ENCODE measurements at regions not wholly inside any gene's neighbourhood (a gene's known extent, or its start where the extent isn't known, plus 50 kb on each side); places are given as distances from the start of the nearest gene placed in this dataset.

DNA sequence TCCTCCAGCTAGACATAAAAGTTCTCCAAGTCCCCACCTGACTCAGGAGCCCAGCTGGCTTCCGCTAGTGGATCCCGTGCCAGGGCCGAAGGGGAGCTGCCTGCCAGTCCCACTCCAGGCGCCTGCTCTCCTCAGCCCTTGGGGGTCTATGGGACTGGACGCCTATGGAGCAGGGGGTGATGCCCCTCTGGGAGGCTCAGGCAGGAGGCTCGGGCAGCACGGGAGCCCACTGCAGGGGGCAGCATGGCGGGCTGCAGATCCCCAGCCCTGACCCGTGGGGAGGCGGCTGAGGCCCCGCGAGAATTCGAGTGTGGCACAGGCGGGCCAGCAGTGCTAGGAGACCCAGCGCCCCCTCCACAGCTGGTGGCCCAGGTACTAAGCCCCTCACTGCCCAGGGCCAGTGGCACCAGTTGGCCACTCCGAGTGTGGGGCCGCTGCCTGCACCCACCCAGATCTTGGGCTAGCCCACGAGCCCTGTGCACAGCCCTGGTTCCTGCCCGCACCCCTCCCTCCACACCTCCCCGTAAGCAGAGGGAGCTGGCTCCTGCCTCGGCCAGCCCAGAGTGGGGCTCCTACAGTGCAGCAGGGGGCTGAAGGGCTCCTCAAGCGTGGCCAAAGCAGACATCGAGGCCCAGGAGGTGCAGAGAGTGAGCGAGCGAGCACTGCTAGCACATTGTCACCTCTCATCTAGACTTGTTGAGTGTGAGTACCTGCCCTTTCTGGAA, 221.3 kb upstream of the NSMCE3 start:
- TF ChIP-seq CTCF (IDR thresholded peaks at IDR 0.05): no peak
- ATAC-seq (ENCODE audit: low FRiP score) (no peak), DNase-seq (ENCODE audit: low spot score) (no peak)

- ATAC-seq (ENCODE audit: low FRiP score): no peak
These were observed 211.3 kb upstream of the NSMCE3 start for GRCh38 chr15:29480949-29481348.

DNA sequence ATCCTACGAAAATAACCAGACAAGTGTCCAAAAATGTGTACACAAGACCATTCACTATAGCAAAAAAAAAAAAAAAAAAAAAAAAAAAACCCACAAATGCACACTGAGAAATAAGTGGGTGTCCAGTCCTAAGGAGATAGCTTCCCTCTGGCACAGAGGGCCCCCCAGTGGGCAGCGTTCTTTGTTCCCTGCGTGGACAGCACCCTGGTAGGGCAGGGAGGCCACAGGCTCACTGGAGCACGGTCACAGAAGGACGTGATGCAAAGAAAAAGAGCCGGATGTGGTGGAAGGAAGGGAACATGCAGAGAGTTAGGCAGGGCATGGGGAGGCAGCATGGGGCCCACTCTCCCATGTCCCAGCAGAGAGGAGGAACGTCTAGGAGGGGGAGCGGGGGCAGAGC, 210.7 kb upstream of the NSMCE3 start:
- DNase-seq (ENCODE audit: low spot score) (no peak), ATAC-seq (ENCODE audit: low FRiP score) (no peak)

More at GRCh38 chr15:29480949-29481348, 211.3 kb upstream of the NSMCE3 start:
- TF ChIP-seq CTCF (IDR thresholded peaks at IDR 0.05): no peak
- DNase-seq (ENCODE audit: low spot score): no peak

DNA sequence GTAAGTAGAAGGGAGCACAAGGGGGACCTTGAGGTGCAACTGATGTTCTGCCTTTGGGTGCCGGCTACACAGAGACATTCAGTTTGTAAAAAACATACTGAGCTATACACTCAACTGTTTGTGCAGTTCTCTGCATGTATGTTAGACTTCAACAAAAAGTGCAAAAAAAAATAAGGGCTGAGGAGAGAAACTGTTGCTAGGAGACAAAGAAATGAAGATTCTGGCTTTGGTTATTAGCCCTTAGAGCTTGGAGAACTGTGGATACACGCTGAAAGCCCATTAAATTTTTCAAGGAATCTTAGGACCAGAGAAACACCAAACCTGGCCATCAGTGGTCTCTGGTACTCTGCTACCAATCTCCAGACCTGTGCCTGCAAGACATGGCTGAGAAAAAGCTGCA, 207.6 kb upstream of the NSMCE3 start:
- ATAC-seq (ENCODE audit: low FRiP score) (no peak), DNase-seq (ENCODE audit: low spot score) (no peak)
- no peak for TF ChIP-seq CTCF (IDR thresholded peaks at IDR 0.05)

More for the DNA sequence above, 210.7 kb upstream of the NSMCE3 start:
- no peak for TF ChIP-seq CTCF (IDR thresholded peaks at IDR 0.05)

DNA sequence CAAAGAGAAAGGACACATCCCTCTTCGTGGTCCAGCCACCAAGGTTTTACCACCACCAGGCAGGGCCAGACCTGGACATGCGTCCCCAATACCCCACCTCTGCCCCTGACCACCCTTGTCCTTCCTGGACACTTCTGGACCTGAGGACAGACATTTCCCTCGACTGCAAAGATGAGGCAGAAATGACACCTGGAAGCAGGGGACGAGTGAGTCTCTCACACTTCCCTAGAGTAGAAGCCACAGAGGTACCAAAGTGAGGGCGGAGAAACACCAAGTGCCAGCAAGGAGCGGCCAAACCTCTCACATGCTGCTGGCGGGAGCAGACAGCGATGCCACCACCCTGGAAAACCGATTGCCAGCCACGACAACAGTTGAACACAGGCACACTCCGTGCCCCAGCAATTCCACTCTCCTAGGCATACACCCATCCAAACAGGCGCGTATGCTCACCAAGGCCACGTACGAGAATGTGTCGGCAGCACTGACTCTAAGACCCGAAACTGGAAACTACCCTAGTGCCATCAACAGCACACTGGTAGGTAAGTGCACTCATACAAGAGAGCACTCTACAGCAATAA, 207.0 kb upstream of the NSMCE3 start:
- no peak for TF ChIP-seq CTCF (IDR thresholded peaks at IDR 0.05)
- ATAC-seq (ENCODE audit: low FRiP score) (no peak), DNase-seq (ENCODE audit: low spot score) (no peak)

DNA sequence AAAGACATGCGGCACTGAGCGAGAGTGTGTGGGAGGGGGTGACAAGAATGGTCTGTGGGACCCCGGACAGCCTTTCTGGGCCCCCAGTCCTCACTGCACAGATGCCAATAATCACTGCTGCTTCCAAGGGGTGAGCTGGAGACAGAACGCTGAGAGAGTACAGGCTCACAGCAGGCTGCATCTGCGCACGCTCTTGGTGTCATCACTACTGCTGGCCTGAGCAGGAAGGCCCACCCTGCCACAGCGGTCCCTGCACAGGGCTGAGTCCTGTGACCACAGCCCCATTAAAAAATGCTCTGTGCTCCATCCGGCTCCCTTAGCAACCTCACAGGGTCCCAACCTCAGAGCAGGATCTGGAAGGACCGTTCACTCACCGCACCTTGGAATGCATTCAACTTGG, 205.5 kb upstream of the NSMCE3 start:
- TF ChIP-seq CTCF (IDR thresholded peaks at IDR 0.05): no peak
- ATAC-seq (ENCODE audit: low FRiP score): no peak
- DNase-seq (ENCODE audit: low spot score): no peak

- TF ChIP-seq CTCF (IDR thresholded peaks at IDR 0.05): no peak
- DNase-seq (ENCODE audit: low spot score) (no peak), ATAC-seq (ENCODE audit: low FRiP score) (no peak)
These were observed 204.0 kb upstream of the NSMCE3 start for GRCh38 chr15:29473621-29474105.
